NOMO-1 (cell line): ENCODE measurements at regions not wholly inside any gene's neighbourhood (a gene's known extent, or its start where the extent isn't known, plus 50 kb on each side); places are given as distances from the start of the nearest gene placed in this dataset.

Experiments used
- DNase-seq, 2 experiments: peaks; one replicate each; lab custom pipeline; 2025; ENCODE audit not compliant: unreplicated experiment in 2 of 2; lab: John Stamatoyannopoulos, UW

- DNase-seq, result no peak
Measured at GRCh38 chr2:134134313-134134706, 119.6 kb upstream of the MGAT5 start.

GRCh38 chr2:134134827-134135226, 119.0 kb upstream of the MGAT5 start:
- no peak for DNase-seq

GRCh38 chr2:134135793-134136192, 118.1 kb upstream of the MGAT5 start:
- no peak for DNase-seq

- DNase-seq, result no peak
Measured at GRCh38 chr2:134136731-134137130, 117.1 kb upstream of the MGAT5 start.

GRCh38 chr2:134137182-134137611, 116.7 kb upstream of the MGAT5 start:
- peak in 1 of 2 experiments; percentile 64 for DNase-seq

- DNase-seq, result no peak
Measured at GRCh38 chr2:134138115-134138514, 115.8 kb upstream of the MGAT5 start.

- no peak for DNase-seq
Measured at GRCh38 chr2:134139611-134140010, 114.3 kb upstream of the MGAT5 start.

GRCh38 chr2:134140251-134140661, 113.6 kb upstream of the MGAT5 start:
- no peak for DNase-seq

GRCh38 chr2:134141598-134142340, 112.1 kb upstream of the MGAT5 start:
- no peak for DNase-seq

- no peak for DNase-seq
Measured at GRCh38 chr2:134142341-134142738, 111.5 kb upstream of the MGAT5 start.

- DNase-seq, result no peak
Measured at GRCh38 chr2:134142903-134143302, 111.0 kb upstream of the MGAT5 start.

GRCh38 chr2:134143568-134143967, 110.3 kb upstream of the MGAT5 start:
- no peak for DNase-seq

GRCh38 chr2:134144081-134144596, 109.7 kb upstream of the MGAT5 start:
- DNase-seq, result no peak

- no peak for DNase-seq
Measured at GRCh38 chr2:134144651-134145050, 109.2 kb upstream of the MGAT5 start.

- no peak for DNase-seq
Measured at GRCh38 chr2:134145519-134145918, 108.4 kb upstream of the MGAT5 start.

GRCh38 chr2:134146161-134146560, 107.7 kb upstream of the MGAT5 start:
- DNase-seq, result no peak

GRCh38 chr2:134146620-134147019, 107.3 kb upstream of the MGAT5 start:
- DNase-seq, result no peak

GRCh38 chr2:134148172-134148571, 105.7 kb upstream of the MGAT5 start:
- no peak for DNase-seq

GRCh38 chr2:134148843-134149472, 104.9 kb upstream of the MGAT5 start:
- no peak for DNase-seq

- no peak for DNase-seq
Measured at GRCh38 chr2:134149904-134150303, 104.0 kb upstream of the MGAT5 start.

- DNase-seq, result no peak
Measured at GRCh38 chr2:134150760-134151159, 103.1 kb upstream of the MGAT5 start.
